HL-60 (cell line): ENCODE measurements at regions not wholly inside any gene's neighbourhood (a gene's known extent, or its start where the extent isn't known, plus 50 kb on each side); places are given as distances from the start of the nearest gene placed in this dataset.
"Not testable (repeated sequence)": the region's sequence is repeated elsewhere in the genome, so short reads cannot be mapped to it uniquely, and the experiment has no call there.

Experiments used
- DNase-seq, 2 experiments: peaks; one replicate each; pipeline ENCODE4 v3.0.0-alpha.2; 2010 to 2020; ENCODE audit warnings: low read depth in 1 of 2, low spot score in 1 of 2
- H3K27ac ChIP-seq: fragments of 250-450 bp; sonication (Bioruptor Pico); replicated peaks from 2 replicates; pipeline ENCODE4 v1.5.1; 2020; ENCODE audit warnings: mild to moderate bottlenecking, moderate library complexity
- H3K27me3 ChIP-seq: fragments of 250-450 bp; sonication (Bioruptor Pico); 2 replicates; pipeline ENCODE4 v1.5.1; 2021; ENCODE audit warnings: mild to moderate bottlenecking, moderate library complexity; ENCODE audit not compliant: insufficient read depth, poor library complexity, severe bottlenecking
- H3K4me3 ChIP-seq: replicated peaks from 2 replicates; pipeline ENCODE4 v1.5.1; 2011; ENCODE audit warnings: mild to moderate bottlenecking, control low read depth, low read length; ENCODE audit not compliant: insufficient read depth
- GABPA ChIP-seq: IDR thresholded peaks from 2 replicates; pipeline ENCODE4 v1.6.1; 2012; ENCODE audit warnings: low read depth
- POLR2AphosphoS5 ChIP-seq: IDR thresholded peaks from 2 replicates; pipeline ENCODE4 v1.6.1; 2012; ENCODE audit warnings: low read depth
- SPI1 ChIP-seq: IDR thresholded peaks from 2 replicates; pipeline ENCODE4 v1.6.1; 2012; ENCODE audit warnings: low read depth, mild to moderate bottlenecking, borderline replicate concordance
- TF ChIP-seq, protein P1 (sequence below): IDR thresholded peaks from one replicate; pipeline ENCODE4 v1.5.1; 2011; ENCODE audit warnings: low read length, control low read depth, inconsistent platforms; ENCODE audit not compliant: insufficient read depth
- TF ChIP-seq, protein P2 (sequence below): IDR thresholded peaks from 2 replicates; pipeline ENCODE4 v1.6.1; 2012; ENCODE audit warnings: low read depth; ENCODE audit not compliant: insufficient replicate concordance

DNA sequence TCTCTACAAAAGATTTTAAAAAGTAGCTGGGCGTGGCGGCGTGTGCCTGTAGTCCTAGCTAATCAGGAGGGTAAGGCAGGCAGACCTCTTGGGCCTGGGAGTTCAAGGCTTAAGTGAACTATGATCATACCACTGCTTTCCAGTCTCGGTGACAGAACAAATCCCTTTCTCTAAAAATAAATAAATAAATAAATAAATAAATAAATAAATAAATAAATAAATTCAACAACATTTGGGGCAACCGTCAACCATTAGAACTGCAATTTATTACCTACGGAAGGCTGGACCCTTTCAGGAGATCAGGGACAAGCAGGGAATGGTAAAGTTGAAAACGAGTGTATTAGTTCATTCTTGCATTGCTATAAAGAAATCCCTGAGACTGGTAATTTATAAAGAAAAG is 136.2 kb upstream of the USP9X start:
- DNase-seq = no peak
- H3K27ac ChIP-seq = no peak overlapping the region
- no peaks in the 10 kb centered on the region for H3K27me3 ChIP-seq
- TF ChIP-seq SPI1 (no peak), POLR2AphosphoS5 (no peak), GABPA (no peak)
- TF ChIP-seq, protein P1, sequence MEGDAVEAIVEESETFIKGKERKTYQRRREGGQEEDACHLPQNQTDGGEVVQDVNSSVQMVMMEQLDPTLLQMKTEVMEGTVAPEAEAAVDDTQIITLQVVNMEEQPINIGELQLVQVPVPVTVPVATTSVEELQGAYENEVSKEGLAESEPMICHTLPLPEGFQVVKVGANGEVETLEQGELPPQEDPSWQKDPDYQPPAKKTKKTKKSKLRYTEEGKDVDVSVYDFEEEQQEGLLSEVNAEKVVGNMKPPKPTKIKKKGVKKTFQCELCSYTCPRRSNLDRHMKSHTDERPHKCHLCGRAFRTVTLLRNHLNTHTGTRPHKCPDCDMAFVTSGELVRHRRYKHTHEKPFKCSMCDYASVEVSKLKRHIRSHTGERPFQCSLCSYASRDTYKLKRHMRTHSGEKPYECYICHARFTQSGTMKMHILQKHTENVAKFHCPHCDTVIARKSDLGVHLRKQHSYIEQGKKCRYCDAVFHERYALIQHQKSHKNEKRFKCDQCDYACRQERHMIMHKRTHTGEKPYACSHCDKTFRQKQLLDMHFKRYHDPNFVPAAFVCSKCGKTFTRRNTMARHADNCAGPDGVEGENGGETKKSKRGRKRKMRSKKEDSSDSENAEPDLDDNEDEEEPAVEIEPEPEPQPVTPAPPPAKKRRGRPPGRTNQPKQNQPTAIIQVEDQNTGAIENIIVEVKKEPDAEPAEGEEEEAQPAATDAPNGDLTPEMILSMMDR = no peak
- TF ChIP-seq, protein P2, sequence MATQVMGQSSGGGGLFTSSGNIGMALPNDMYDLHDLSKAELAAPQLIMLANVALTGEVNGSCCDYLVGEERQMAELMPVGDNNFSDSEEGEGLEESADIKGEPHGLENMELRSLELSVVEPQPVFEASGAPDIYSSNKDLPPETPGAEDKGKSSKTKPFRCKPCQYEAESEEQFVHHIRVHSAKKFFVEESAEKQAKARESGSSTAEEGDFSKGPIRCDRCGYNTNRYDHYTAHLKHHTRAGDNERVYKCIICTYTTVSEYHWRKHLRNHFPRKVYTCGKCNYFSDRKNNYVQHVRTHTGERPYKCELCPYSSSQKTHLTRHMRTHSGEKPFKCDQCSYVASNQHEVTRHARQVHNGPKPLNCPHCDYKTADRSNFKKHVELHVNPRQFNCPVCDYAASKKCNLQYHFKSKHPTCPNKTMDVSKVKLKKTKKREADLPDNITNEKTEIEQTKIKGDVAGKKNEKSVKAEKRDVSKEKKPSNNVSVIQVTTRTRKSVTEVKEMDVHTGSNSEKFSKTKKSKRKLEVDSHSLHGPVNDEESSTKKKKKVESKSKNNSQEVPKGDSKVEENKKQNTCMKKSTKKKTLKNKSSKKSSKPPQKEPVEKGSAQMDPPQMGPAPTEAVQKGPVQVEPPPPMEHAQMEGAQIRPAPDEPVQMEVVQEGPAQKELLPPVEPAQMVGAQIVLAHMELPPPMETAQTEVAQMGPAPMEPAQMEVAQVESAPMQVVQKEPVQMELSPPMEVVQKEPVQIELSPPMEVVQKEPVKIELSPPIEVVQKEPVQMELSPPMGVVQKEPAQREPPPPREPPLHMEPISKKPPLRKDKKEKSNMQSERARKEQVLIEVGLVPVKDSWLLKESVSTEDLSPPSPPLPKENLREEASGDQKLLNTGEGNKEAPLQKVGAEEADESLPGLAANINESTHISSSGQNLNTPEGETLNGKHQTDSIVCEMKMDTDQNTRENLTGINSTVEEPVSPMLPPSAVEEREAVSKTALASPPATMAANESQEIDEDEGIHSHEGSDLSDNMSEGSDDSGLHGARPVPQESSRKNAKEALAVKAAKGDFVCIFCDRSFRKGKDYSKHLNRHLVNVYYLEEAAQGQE = no peak
- H3K4me3 ChIP-seq = no peak overlapping the region

DNA sequence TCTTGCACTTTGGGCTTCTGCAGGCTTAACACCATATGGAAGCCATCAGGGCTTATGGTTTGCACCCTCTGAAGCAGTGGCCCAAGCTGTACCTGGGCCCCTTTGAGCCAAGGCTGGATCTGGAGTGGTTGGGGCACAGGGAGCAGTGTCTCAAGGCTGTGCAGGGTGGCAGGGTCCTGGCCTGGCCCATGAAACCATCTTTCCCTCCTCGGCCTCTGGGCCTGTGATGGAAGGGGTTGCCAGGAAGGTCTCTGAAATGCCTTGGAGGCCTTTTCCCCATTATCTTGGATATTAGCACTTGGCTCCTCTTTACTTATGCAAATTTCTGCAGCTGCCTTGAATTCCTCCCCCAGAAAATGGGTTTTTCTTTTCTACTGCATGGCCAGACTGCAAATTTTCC is 134.7 kb upstream of the USP9X start:
- no peaks in the 10 kb centered on the region for H3K27me3 ChIP-seq
- no peak overlapping the region for H3K27ac ChIP-seq
- no peak for DNase-seq
- TF ChIP-seq SPI1 (no peak), GABPA (no peak), POLR2AphosphoS5 (no peak)
- TF ChIP-seq, protein P2 = no peak
- TF ChIP-seq, protein P1 = no peak
- no peak overlapping the region for H3K4me3 ChIP-seq

DNA sequence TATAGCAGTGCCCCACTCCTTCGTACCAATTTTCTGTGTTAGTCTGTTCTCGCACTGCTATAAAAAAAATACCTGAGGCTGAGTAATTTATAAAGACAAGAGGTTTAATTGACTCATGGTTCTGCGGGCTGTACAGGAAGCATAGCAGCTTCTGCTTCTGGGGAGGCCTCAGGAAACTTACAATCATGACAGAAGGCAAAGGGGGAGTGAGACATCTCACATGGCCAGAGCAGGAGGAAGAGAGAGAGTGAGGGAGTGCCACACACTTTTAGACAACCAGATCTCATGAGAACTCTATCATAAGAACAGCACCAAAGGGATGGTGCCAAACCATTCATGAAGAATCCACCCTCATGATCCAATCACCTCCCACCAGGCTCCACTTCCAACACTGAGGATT is 133.8 kb upstream of the USP9X start:
- DNase-seq, H3K4me3 ChIP-seq, H3K27me3 ChIP-seq, H3K27ac ChIP-seq: not testable (repeated sequence)

DNA sequence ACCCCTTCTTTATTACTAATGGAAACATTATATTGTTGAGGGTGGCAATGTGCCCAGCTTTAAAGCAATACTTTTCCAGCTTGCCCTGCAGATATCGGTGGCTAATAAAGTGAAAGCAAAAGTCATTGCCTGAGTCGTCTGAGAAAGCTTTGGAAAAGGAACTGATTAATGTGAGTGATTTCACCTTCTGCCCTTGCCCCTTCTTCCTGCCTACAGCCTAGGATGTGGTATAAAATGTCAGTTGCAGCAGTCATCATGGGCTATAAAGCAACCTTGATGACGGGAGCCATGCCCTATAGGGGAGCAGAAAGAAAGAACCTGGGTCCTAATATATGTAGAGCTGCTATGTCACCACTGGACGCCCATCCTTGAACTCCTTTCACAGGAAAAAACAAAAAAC is 132.4 kb upstream of the USP9X start:
- DNase-seq = no peak
- H3K27ac ChIP-seq = no peak overlapping the region
- no peaks in the 10 kb centered on the region for H3K27me3 ChIP-seq
- TF ChIP-seq, protein P2 = no peak
- TF ChIP-seq GABPA (no peak), SPI1 (no peak), POLR2AphosphoS5 (no peak)
- TF ChIP-seq, protein P1 = no peak
- H3K4me3 ChIP-seq = no peak overlapping the region
